PFSK-1 (cell line): ENCODE measurements at regions not wholly inside any gene's neighbourhood (a gene's known extent, or its start where the extent isn't known, plus 50 kb on each side); places are given as distances from the start of the nearest gene placed in this dataset.

Source experiments
- FOXP2 ChIP-seq: optimal IDR thresholded peaks from 2 replicates; pipeline ENCODE3; 2011; ENCODE audit warnings: borderline replicate concordance, control low read depth, inconsistent platforms; ENCODE audit not compliant: insufficient read depth; ENCODE audit errors: extremely low read length, extremely low read depth
- POLR2AphosphoS5 ChIP-seq: IDR thresholded peaks from 2 replicates; pipeline ENCODE4 v1.6.1; 2012; ENCODE audit warnings: low read depth, mild to moderate bottlenecking, control low read depth, low read length, moderate library complexity
- REST ChIP-seq, 2 experiments: IDR thresholded peaks; 2 replicates each; pipeline versions ENCODE4 v1.6.1 to v1.8.0; 2011 to 2012; ENCODE audit warnings: low read depth in 2 of 2, low read length in 2 of 2, control low read depth in 1 of 2, inconsistent platforms in 1 of 2, mild to moderate bottlenecking in 1 of 2, moderate library complexity in 1 of 2; ENCODE audit not compliant: insufficient read depth in 1 of 2
- SIN3A ChIP-seq: IDR thresholded peaks from 2 replicates; pipeline ENCODE4 v1.6.1; 2012; ENCODE audit warnings: mild to moderate bottlenecking, low read length, moderate library complexity, borderline replicate concordance; ENCODE audit not compliant: insufficient read depth
- TAF1 ChIP-seq: IDR thresholded peaks from 2 replicates; pipeline ENCODE4 v1.6.1; 2012; ENCODE audit warnings: low read length, control low read depth, borderline replicate concordance; ENCODE audit not compliant: insufficient read depth

DNA sequence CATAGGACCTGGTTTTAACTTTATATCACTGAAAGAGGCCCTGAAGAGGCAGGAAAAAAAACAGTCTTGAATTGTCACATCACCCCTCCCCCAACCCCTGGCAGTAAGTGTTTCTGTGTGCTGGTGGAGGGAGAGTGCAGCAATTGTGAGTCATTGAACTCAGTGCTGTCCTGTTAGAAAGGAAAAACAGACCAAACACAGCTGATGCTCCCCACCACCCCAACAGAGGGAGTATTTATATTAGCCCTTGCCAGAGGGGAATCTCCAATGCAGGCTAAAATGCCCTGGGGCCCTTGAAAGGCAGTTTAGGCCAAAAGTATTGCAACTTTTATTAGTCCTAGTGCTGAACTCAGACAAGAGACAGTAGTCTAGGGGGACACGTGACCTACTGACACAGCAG, 197.8 kb upstream of the AGTR2 start:
- TF ChIP-seq POLR2AphosphoS5 (no peak), FOXP2 (no peak), REST (IDR thresholded peaks at IDR 0.05; ENCODE audit: insufficient read depth in 1 of 2, low read depth in 2 of 2, low read length in 2 of 2) (no peak), TAF1 (no peak), SIN3A (no peak)

- TF ChIP-seq TAF1 (no peak), SIN3A (no peak), REST (IDR thresholded peaks at IDR 0.05; ENCODE audit: insufficient read depth in 1 of 2, low read depth in 2 of 2, low read length in 2 of 2) (no peak), POLR2AphosphoS5 (no peak), FOXP2 (no peak)
Measured at GRCh38 chrX:115978068-115978467, 192.5 kb upstream of the AGTR2 start.

DNA sequence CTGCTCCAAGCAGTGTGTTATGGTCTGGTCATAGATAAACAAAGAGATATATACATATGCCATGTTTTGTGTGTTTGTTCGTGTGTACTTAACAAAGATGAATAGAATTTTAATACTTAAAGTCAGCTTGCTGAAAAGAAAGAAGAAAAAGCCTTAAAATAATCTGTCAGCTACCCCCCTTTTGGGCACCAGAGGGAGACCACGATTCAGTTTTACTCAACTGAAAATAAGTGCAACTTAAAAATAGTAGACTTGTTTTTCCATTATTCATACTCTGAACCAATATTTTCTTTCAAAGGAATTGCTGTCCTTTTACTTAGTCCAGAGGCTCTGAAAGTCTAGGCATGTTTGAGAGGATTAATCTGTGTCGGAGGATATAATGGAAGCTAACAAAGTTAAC, 181.7 kb upstream of the AGTR2 start:
- TF ChIP-seq TAF1: no peak
- TF ChIP-seq POLR2AphosphoS5: no peak
- TF ChIP-seq SIN3A: no peak
- TF ChIP-seq REST (IDR thresholded peaks at IDR 0.05; ENCODE audit: insufficient read depth in 1 of 2, low read depth in 2 of 2, low read length in 2 of 2): no peak
- TF ChIP-seq FOXP2: no peak

- no peak for TF ChIP-seq FOXP2
- no peak for TF ChIP-seq TAF1
- no peak for TF ChIP-seq SIN3A
- no peak for TF ChIP-seq REST (IDR thresholded peaks at IDR 0.05; ENCODE audit: insufficient read depth in 1 of 2, low read depth in 2 of 2, low read length in 2 of 2)
- TF ChIP-seq POLR2AphosphoS5: no peak
Measured at GRCh38 chrX:115989686-115990085, 180.9 kb upstream of the AGTR2 start.

DNA sequence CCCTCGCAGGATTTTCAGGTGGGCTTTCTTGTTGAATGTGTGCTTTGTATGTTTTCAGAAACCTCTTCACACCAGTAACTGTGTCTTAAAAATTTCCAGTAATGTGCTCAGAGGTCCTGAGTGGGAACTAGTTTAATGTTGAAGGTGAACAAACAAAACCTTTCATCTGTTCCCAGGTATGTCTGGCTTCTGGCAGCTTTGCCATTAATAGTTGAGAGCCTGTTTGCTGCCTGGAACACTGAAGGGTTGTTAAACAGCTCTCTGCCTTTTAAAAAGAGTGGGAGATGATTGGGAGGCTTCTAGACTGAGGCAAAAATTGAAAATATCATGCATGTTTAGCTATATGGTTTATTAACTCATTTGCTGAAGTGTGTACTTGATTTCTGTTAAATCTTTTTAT, 161.2 kb upstream of the AGTR2 start:
- TF ChIP-seq FOXP2: no peak
- no peak for TF ChIP-seq SIN3A
- TF ChIP-seq POLR2AphosphoS5: no peak
- no peak for TF ChIP-seq TAF1
- no peak for TF ChIP-seq REST (IDR thresholded peaks at IDR 0.05; ENCODE audit: insufficient read depth in 1 of 2, low read depth in 2 of 2, low read length in 2 of 2)
